Skeletal muscle tissue (tissue), 4 donors: ENCODE measurements at regions not wholly inside any gene's neighbourhood (a gene's known extent, or its start where the extent isn't known, plus 50 kb on each side); places are given as distances from the start of the nearest gene placed in this dataset. TPM values are rescaled to one million over a fixed set of nuclear protein-coding genes. Genes with fewer than 3 reads are reported as not detected.

Source experiments
- H3K27ac ChIP-seq: one replicate; pipeline ENCODE4 v1.7.0; 2013; ENCODE audit warnings: mild to moderate bottlenecking, low read depth, low read length, inconsistent platforms
- H3K27me3 ChIP-seq, 3 donors: one replicate each; pipeline ENCODE4 v1.7.0; 2013; ENCODE audit warnings: low read length in 3 of 3; ENCODE audit not compliant: control insufficient read depth in 3 of 3, insufficient read depth in 3 of 3
- H3K36me3 ChIP-seq, 3 donors: one replicate each; pipeline ENCODE4 v1.7.0; 2013; ENCODE audit warnings: low read length in 3 of 3; ENCODE audit not compliant: control insufficient read depth in 3 of 3, insufficient read depth in 3 of 3
- H3K4me1 ChIP-seq, 3 donors: one replicate each; pipeline ENCODE4 v1.7.0; 2013; ENCODE audit warnings: low read length in 3 of 3, mild to moderate bottlenecking in 3 of 3; ENCODE audit not compliant: control insufficient read depth in 3 of 3, insufficient read depth in 3 of 3
- H3K4me3 ChIP-seq, 3 donors: one replicate each; pipeline ENCODE4 v1.7.0; 2013; ENCODE audit warnings: low read length in 3 of 3
- H3K9ac ChIP-seq, 3 donors: one replicate each; pipeline ENCODE4 v1.7.0; 2013; ENCODE audit warnings: low read length in 3 of 3, mild to moderate bottlenecking in 3 of 3, moderate library complexity in 2 of 3, low read depth in 1 of 3
- H3K9me3 ChIP-seq, 3 donors: one replicate each; pipeline ENCODE4 v1.7.0; 2013; ENCODE audit warnings: low read length in 3 of 3; ENCODE audit not compliant: control insufficient read depth in 3 of 3
- small RNA-seq: library from RNA; depleted of rRNA; stranded (forward); fragments of <200 nt; gene quantifications from one replicate; pipeline ENCODE3, GENCODE V24; 2014
- donor health status: Osteomylitis.

DNA sequence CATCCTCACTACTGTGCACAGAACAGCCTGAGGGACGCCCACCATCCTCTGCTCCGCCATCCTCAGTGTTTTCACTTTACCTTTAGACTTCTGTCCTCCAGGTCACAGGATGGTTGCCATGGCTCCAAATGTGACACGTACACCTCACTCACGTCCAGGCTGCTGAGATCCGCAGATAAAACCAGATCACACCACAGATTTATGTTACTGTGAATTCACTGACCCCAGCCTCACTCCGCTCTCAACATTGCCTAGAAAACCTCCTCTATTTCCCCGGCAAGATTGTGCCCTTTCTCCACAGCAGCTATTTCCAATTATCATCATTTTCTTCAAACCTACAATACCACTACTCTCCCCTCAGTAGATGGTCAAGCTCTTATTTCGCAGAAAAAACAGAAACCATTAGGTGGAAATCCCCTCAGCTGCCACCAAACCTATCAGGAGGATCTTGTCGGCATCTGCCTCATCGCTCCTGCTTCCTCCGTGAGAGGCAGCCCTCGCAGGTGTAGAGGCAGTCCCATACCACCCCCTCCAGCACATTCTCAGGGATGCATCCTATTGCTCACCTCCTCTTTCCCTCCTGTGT lies 49.8 kb upstream of the SLC1A4 start:
- Histone ChIP-seq H3K36me3 (no peaks in the 10 kb centered on the region), H3K9ac (no peak overlapping the region), H3K9me3 (no peaks in the 10 kb centered on the region), H3K27ac (no peak overlapping the region), H3K27me3 (no peaks in the 10 kb centered on the region), H3K4me3 (no peak overlapping the region), H3K4me1 (peaks cover 35 to 49% (median 48%) of the 10 kb centered on the region in 3 donors)

Small RNA genes lying in the stretch of these regions (small RNA-seq; reads per million reads assigned to genes)
- gene RF00019 (not detected), gene RN7SL211P (not detected), gene RN7SL341P (not detected)
